ENCODE measurements at regions not wholly inside any gene's neighbourhood (a gene's known extent, or its start where the extent isn't known, plus 50 kb on each side); places are given as distances from the start of the nearest gene placed in this dataset.

GRCh38 chr10:105875050-105875449, 1234.0 kb downstream of the SORCS3 start:
- H3K27me3 ChIP-seq: no peaks in the 10 kb centered on the region
- TF ChIP-seq CTCF (IDR thresholded peaks at IDR 0.05): no peak
- no peak overlapping the region for H3K4me3 ChIP-seq
- intact Hi-C loops (cut with DNase I): no loop called here
- DNase-seq (no peak), ATAC-seq (no peak), FAIRE-seq (no peak)
- 76 to 82% methylated on average over 2 of the region's 2 CpGs for WGBS, 2 donors
- H3K36me3 ChIP-seq: no peaks in the 10 kb centered on the region
- no peaks in the 10 kb centered on the region for H3K4me1 ChIP-seq
- H3K27ac ChIP-seq: no peak overlapping the region
- H3K9me3 ChIP-seq: no peaks in the 10 kb centered on the region

GRCh38 chr10:105872665-105873064, 1231.6 kb downstream of the SORCS3 start:
- Histone ChIP-seq H3K27me3 (no peaks in the 10 kb centered on the region), H3K36me3 (no peaks in the 10 kb centered on the region), H3K27ac (no peak overlapping the region), H3K4me3 (no peak overlapping the region), H3K9me3 (no peaks in the 10 kb centered on the region), H3K4me1 (no peaks in the 10 kb centered on the region)
- no peak for TF ChIP-seq CTCF (IDR thresholded peaks at IDR 0.05)
- ATAC-seq (no peak), FAIRE-seq (no peak), DNase-seq (no peak)
- intact Hi-C loops (cut with DNase I): no loop called here
- WGBS, 2 donors: 54 to 67% methylated on average over 4 of the region's 4 CpGs

- WGBS, 2 donors: 69 to 82% methylated on average over 1 of the region's 1 CpG
- ATAC-seq: no peak
Measured at GRCh38 chr10:105868935-105869334, 1227.8 kb downstream of the SORCS3 start.

GRCh38 chr10:105864854-105865253, 1223.8 kb downstream of the SORCS3 start:
- intact Hi-C loops (cut with DNase I): no loop called here
- H3K27me3 ChIP-seq: no peaks in the 10 kb centered on the region
- TF ChIP-seq CTCF (IDR thresholded peaks at IDR 0.05): no peak
- FAIRE-seq (no peak), ATAC-seq (no peak), DNase-seq (no peak)
- H3K4me1 ChIP-seq: no peaks in the 10 kb centered on the region
- H3K9me3 ChIP-seq: no peaks in the 10 kb centered on the region
- H3K27ac ChIP-seq: no peak overlapping the region
- H3K4me3 ChIP-seq: no peak overlapping the region
- H3K36me3 ChIP-seq: no peaks in the 10 kb centered on the region
- 92 to 93% methylated on average over 2 of the region's 2 CpGs for WGBS, 2 donors

More at GRCh38 chr10:105868935-105869334, 1227.8 kb downstream of the SORCS3 start:
- H3K36me3 ChIP-seq: no peaks in the 10 kb centered on the region
- H3K27ac ChIP-seq: no peak overlapping the region
- no peak overlapping the region for H3K4me3 ChIP-seq
- H3K4me1 ChIP-seq: no peaks in the 10 kb centered on the region
- DNase-seq: no peak
- H3K9me3 ChIP-seq: no peaks in the 10 kb centered on the region
- intact Hi-C loops (cut with DNase I): no loop called here
- no peak for TF ChIP-seq CTCF (IDR thresholded peaks at IDR 0.05)
- FAIRE-seq: no peak
- H3K27me3 ChIP-seq: no peaks in the 10 kb centered on the region

- WGBS, 2 donors: 19 to 26% methylated on average over 4 of the region's 4 CpGs
- no peak for TF ChIP-seq CTCF (IDR thresholded peaks at IDR 0.05)
- Histone ChIP-seq H3K27me3 (no peaks in the 10 kb centered on the region), H3K4me1 (no peaks in the 10 kb centered on the region), H3K4me3 (no peak overlapping the region), H3K9me3 (no peaks in the 10 kb centered on the region), H3K27ac (no peak overlapping the region), H3K36me3 (no peaks in the 10 kb centered on the region)
- no peak for DNase-seq
- no peak for FAIRE-seq
- ATAC-seq: no peak
- intact Hi-C loops (cut with DNase I): no loop called here
Measured at GRCh38 chr10:105857268-105858264, 1216.5 kb downstream of the SORCS3 start.
